GM23338 (cell line): ENCODE measurements at regions not wholly inside any gene's neighbourhood (a gene's known extent, or its start where the extent isn't known, plus 50 kb on each side); places are given as distances from the start of the nearest gene placed in this dataset.
A peak's percentile ranks its signal among the peaks of the same experiment; 100 is the strongest.

ENCODE experiments used
- ATAC-seq: fragments of 200-7000 bp; cut with Tn5 transposase; 3 replicates; pipeline ENCODE4 v1.9.1; 2020
- DNase-seq: peaks from one replicate; pipeline ENCODE4 v3.0.0-alpha.2; 2015; ENCODE audit warnings: low spot score
- H2AFZ ChIP-seq: fragments of 200-600 bp; sonication (generic); 2 replicates; pipeline ENCODE4 v1.8.0; 2016; ENCODE audit warnings: antibody characterized with exemption, mild to moderate bottlenecking, moderate library complexity
- H3F3A ChIP-seq: fragments of 200-600 bp; sonication (generic); replicated peaks from 2 replicates; pipeline ENCODE4 v1.8.0; 2017; ENCODE audit warnings: antibody characterized with exemption, mixed run types, low read depth
- H3K27ac ChIP-seq: fragments of 200-600 bp; sonication (generic); 2 replicates; pipeline ENCODE4 v1.6.1; 2016; ENCODE audit warnings: low read depth
- H3K27me3 ChIP-seq: fragments of 200-600 bp; sonication (generic); 2 replicates; pipeline ENCODE4 v1.8.0; 2016; ENCODE audit warnings: mild to moderate bottlenecking, mixed run types, moderate library complexity; ENCODE audit not compliant: insufficient read depth
- H3K36me3 ChIP-seq: fragments of 200-600 bp; sonication (generic); 2 replicates; pipeline ENCODE4 v1.8.0; 2016; ENCODE audit warnings: mild to moderate bottlenecking; ENCODE audit not compliant: insufficient read depth
- H3K4me1 ChIP-seq: fragments of 200-600 bp; sonication (generic); 2 replicates; pipeline ENCODE4 v1.8.0; 2016; ENCODE audit warnings: mild to moderate bottlenecking, moderate library complexity; ENCODE audit not compliant: insufficient read depth
- H3K4me2 ChIP-seq: fragments of 200-600 bp; sonication (generic); 2 replicates; pipeline ENCODE4 v1.7.1; 2017; ENCODE audit warnings: mixed run types
- H3K4me3 ChIP-seq: fragments of 200-600 bp; sonication (generic); 2 replicates; pipeline ENCODE4 v1.6.1; 2016; ENCODE audit warnings: mixed run types
- H3K79me2 ChIP-seq: fragments of 200-600 bp; sonication (generic); replicated peaks from 2 replicates; pipeline ENCODE4 v1.8.0; 2017; ENCODE audit warnings: mild to moderate bottlenecking; ENCODE audit not compliant: insufficient read depth
- H3K9me2 ChIP-seq: fragments of 200-600 bp; sonication (generic); 2 replicates; pipeline ENCODE4 v1.8.0; 2017; ENCODE audit not compliant: insufficient read depth
- H4K20me1 ChIP-seq: fragments of 200-600 bp; sonication (generic); replicated peaks from 2 replicates; pipeline ENCODE4 v1.8.0; 2017; ENCODE audit warnings: mild to moderate bottlenecking; ENCODE audit not compliant: insufficient read depth
- H3K27ac Mint-ChIP-seq: 2 replicates; pipeline ENCODE4 v1.8.0; 2020; ENCODE audit warnings: inconsistent platforms, mild to moderate bottlenecking, moderate library complexity, mixed read lengths
- H3K27me3 Mint-ChIP-seq: 3 replicates; pipeline ENCODE4 v1.8.0; 2022; ENCODE audit warnings: low read depth, mild to moderate bottlenecking, moderate library complexity, mixed read lengths, inconsistent platforms; ENCODE audit not compliant: insufficient read depth, poor library complexity
- H3K36me3 Mint-ChIP-seq: 3 replicates; pipeline ENCODE4 v1.8.0; 2021; ENCODE audit warnings: low read depth, mild to moderate bottlenecking, inconsistent platforms, moderate library complexity, mixed read lengths
- H3K4me1 Mint-ChIP-seq: 3 replicates; pipeline ENCODE4 v1.8.0; 2020; ENCODE audit warnings: mild to moderate bottlenecking, inconsistent platforms, mixed read lengths
- H3K4me3 Mint-ChIP-seq: 3 replicates; pipeline ENCODE4 v1.8.0; 2021; ENCODE audit warnings: moderate library complexity, mild to moderate bottlenecking, inconsistent platforms, mixed read lengths
- H3K9me3 Mint-ChIP-seq: 3 replicates; pipeline ENCODE4 v1.8.0; 2020; ENCODE audit warnings: moderate library complexity, mild to moderate bottlenecking, inconsistent platforms, mixed read lengths
- CREB1 ChIP-seq: fragments of 250-450 bp; sonication (Bioruptor Pico); IDR thresholded peaks from 2 replicates; pipeline ENCODE4 v1.5.0; 2020; ENCODE audit warnings: low read depth, mild to moderate bottlenecking, moderate library complexity
- NANOG ChIP-seq: IDR thresholded peaks from 2 replicates; pipeline ENCODE4 v1.6.1; 2016; ENCODE audit warnings: antibody characterized with exemption, borderline replicate concordance
- STAT1 ChIP-seq: IDR thresholded peaks from one replicate; pipeline ENCODE4 v1.6.1; 2016; ENCODE audit warnings: antibody characterized with exemption; ENCODE audit not compliant: unreplicated experiment
- ZNF114 ChIP-seq: fragments of 250-450 bp; sonication (Bioruptor Pico); IDR thresholded peaks from 2 replicates; pipeline ENCODE4 v1.5.0; 2020; ENCODE audit warnings: mild to moderate bottlenecking, moderate library complexity
- TF ChIP-seq, protein P1 (sequence below): fragments of 250-450 bp; sonication (Bioruptor Pico); IDR thresholded peaks from 2 replicates; pipeline ENCODE4 v1.5.0; 2020; ENCODE audit warnings: mild to moderate bottlenecking, moderate library complexity
- TF ChIP-seq, protein P2 (sequence below): IDR thresholded peaks from 2 replicates; pipeline ENCODE4 v1.6.1; 2016; ENCODE audit warnings: antibody characterized with exemption

GRCh38 chr4:127131527-127131926 is 501.2 kb upstream of the INTU start (continued):
- TF ChIP-seq, protein P1, sequence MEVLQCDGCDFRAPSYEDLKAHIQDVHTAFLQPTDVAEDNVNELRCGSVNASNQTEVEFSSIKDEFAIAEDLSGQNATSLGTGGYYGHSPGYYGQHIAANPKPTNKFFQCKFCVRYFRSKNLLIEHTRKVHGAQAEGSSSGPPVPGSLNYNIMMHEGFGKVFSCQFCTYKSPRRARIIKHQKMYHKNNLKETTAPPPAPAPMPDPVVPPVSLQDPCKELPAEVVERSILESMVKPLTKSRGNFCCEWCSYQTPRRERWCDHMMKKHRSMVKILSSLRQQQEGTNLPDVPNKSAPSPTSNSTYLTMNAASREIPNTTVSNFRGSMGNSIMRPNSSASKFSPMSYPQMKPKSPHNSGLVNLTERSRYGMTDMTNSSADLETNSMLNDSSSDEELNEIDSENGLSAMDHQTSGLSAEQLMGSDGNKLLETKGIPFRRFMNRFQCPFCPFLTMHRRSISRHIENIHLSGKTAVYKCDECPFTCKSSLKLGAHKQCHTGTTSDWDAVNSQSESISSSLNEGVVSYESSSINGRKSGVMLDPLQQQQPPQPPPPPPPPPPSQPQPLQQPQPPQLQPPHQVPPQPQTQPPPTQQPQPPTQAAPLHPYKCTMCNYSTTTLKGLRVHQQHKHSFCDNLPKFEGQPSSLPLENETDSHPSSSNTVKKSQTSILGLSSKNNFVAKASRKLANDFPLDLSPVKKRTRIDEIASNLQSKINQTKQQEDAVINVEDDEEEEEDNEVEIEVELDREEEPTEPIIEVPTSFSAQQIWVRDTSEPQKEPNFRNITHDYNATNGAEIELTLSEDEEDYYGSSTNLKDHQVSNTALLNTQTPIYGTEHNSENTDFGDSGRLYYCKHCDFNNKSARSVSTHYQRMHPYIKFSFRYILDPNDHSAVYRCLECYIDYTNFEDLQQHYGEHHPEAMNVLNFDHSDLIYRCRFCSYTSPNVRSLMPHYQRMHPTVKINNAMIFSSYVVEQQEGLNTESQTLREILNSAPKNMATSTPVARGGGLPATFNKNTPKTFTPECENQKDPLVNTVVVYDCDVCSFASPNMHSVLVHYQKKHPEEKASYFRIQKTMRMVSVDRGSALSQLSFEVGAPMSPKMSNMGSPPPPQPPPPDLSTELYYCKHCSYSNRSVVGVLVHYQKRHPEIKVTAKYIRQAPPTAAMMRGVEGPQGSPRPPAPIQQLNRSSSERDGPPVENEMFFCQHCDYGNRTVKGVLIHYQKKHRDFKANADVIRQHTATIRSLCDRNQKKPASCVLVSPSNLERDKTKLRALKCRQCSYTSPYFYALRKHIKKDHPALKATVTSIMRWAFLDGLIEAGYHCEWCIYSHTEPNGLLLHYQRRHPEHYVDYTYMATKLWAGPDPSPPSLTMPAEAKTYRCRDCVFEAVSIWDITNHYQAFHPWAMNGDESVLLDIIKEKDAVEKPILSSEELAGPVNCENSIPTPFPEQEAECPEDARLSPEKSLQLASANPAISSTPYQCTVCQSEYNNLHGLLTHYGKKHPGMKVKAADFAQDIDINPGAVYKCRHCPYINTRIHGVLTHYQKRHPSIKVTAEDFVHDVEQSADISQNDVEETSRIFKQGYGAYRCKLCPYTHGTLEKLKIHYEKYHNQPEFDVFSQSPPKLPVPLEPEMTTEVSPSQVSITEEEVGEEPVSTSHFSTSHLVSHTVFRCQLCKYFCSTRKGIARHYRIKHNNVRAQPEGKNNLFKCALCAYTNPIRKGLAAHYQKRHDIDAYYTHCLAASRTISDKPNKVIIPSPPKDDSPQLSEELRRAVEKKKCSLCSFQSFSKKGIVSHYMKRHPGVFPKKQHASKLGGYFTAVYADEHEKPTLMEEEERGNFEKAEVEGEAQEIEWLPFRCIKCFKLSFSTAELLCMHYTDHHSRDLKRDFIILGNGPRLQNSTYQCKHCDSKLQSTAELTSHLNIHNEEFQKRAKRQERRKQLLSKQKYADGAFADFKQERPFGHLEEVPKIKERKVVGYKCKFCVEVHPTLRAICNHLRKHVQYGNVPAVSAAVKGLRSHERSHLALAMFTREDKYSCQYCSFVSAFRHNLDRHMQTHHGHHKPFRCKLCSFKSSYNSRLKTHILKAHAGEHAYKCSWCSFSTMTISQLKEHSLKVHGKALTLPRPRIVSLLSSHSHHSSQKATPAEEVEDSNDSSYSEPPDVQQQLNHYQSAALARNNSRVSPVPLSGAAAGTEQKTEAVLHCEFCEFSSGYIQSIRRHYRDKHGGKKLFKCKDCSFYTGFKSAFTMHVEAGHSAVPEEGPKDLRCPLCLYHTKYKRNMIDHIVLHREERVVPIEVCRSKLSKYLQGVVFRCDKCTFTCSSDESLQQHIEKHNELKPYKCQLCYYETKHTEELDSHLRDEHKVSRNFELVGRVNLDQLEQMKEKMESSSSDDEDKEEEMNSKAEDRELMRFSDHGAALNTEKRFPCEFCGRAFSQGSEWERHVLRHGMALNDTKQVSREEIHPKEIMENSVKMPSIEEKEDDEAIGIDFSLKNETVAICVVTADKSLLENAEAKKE (CRISPR knock-in tag) = no peak
- no peak for TF ChIP-seq CREB1 (CRISPR knock-in tag)
- no peak for TF ChIP-seq STAT1
- TF ChIP-seq, protein P2, sequence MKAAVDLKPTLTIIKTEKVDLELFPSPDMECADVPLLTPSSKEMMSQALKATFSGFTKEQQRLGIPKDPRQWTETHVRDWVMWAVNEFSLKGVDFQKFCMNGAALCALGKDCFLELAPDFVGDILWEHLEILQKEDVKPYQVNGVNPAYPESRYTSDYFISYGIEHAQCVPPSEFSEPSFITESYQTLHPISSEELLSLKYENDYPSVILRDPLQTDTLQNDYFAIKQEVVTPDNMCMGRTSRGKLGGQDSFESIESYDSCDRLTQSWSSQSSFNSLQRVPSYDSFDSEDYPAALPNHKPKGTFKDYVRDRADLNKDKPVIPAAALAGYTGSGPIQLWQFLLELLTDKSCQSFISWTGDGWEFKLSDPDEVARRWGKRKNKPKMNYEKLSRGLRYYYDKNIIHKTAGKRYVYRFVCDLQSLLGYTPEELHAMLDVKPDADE = no peak
- no peak for TF ChIP-seq NANOG

DNA sequence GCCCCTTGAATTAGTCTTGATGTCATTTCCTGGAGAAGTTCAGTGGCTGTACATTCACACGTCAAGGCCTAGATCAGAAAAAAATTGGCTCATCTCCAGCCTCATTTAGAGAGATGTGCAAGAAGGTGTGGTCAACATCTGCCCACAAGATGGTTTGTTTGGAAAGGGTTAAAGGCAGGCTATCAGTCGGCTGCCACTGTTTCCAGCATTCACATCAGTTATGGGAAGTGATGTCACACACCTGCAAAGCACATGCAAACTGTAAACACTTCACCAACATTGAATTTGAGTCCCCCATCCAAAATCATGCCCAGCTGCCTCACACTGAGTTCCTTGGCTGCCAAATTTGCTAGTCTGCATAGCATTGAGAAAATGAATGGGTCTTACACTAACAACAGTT is 498.3 kb upstream of the INTU start:
- no peak overlapping the region for H3K4me3 ChIP-seq
- DNase-seq (no peak), ATAC-seq (no peak)
- no peaks in the 10 kb centered on the region; the same call in none of the 2 replicates for H3K9me2 ChIP-seq
- no peak overlapping the region for H3K27ac ChIP-seq
- no peak for TF ChIP-seq ZNF114 (CRISPR knock-in tag)
- TF ChIP-seq, protein P1 (CRISPR knock-in tag) = no peak
- TF ChIP-seq STAT1 = no peak
- no peaks in the 10 kb centered on the region for H3K27me3 ChIP-seq
- H3K36me3 ChIP-seq = no peaks in the 10 kb centered on the region
- H3F3A ChIP-seq = no peaks in the 10 kb centered on the region
- H3K4me2 ChIP-seq = no peak overlapping the region
- Mint-ChIP-seq H3K27me3 (peaks cover under 1% of the 10 kb centered on the region), H3K27ac (no peak overlapping the region), H3K9me3 (0 out of 3 replicates have a peak, but pooled peaks cover 1% of the 10 kb centered on the region), H3K36me3 (peaks cover 2% of the 10 kb centered on the region; the same call in 1 of the 3 replicates), H3K4me3 (no peak overlapping the region), H3K4me1 (no peaks in the 10 kb centered on the region)
- no peaks in the 10 kb centered on the region for H3K79me2 ChIP-seq
- no peaks in the 10 kb centered on the region for H3K4me1 ChIP-seq
- no peaks in the 10 kb centered on the region for H4K20me1 ChIP-seq
- peak overlapping the region; percentile 57; the same call in 1 of the 2 replicates for H2AFZ ChIP-seq
